PC-9 (cell line): ENCODE measurements at regions not wholly inside any gene's neighbourhood (a gene's known extent, or its start where the extent isn't known, plus 50 kb on each side); places are given as distances from the start of the nearest gene placed in this dataset.

Experiments
- EZH2 ChIP-seq: fragments of 200-600 bp; sonication (generic); IDR thresholded peaks from 2 replicates; pipeline ENCODE4 v1.8.0; 2017; ENCODE audit warnings: antibody characterized with exemption, low read depth
- TF ChIP-seq, protein P1 (sequence below): fragments of 200-600 bp; sonication (generic); conservative IDR thresholded peaks from 2 replicates; pipeline ENCODE4 v1.6.1; 2017; ENCODE audit warnings: mixed run types, antibody characterized with exemption, mild to moderate bottlenecking, moderate library complexity

- TF ChIP-seq, protein P1, sequence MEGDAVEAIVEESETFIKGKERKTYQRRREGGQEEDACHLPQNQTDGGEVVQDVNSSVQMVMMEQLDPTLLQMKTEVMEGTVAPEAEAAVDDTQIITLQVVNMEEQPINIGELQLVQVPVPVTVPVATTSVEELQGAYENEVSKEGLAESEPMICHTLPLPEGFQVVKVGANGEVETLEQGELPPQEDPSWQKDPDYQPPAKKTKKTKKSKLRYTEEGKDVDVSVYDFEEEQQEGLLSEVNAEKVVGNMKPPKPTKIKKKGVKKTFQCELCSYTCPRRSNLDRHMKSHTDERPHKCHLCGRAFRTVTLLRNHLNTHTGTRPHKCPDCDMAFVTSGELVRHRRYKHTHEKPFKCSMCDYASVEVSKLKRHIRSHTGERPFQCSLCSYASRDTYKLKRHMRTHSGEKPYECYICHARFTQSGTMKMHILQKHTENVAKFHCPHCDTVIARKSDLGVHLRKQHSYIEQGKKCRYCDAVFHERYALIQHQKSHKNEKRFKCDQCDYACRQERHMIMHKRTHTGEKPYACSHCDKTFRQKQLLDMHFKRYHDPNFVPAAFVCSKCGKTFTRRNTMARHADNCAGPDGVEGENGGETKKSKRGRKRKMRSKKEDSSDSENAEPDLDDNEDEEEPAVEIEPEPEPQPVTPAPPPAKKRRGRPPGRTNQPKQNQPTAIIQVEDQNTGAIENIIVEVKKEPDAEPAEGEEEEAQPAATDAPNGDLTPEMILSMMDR: no peak
- TF ChIP-seq EZH2: no peak
Observed at GRCh38 chr15:59814409-59814808, 125.3 kb upstream of the BNIP2 start.
